Putamen (tissue), 1 donor: ENCODE measurements at regions not wholly inside any gene's neighbourhood (a gene's known extent, or its start where the extent isn't known, plus 50 kb on each side); places are given as distances from the start of the nearest gene placed in this dataset.

ENCODE experiments used
- DNase-seq: peaks from one replicate; pipeline ENCODE4 v3.0.0-alpha.2; 2016; ENCODE audit warnings: low spot score

- DNase-seq = no peak
These were observed 80.3 kb upstream of the CYYR1 start for GRCh38 chr21:26653430-26653829.

- no peak for DNase-seq
These were observed 79.8 kb upstream of the CYYR1 start for GRCh38 chr21:26652854-26653253.

GRCh38 chr21:26641062-26641461 is 68.0 kb upstream of the CYYR1 start:
- DNase-seq = no peak

- DNase-seq = no peak
These were observed 64.2 kb upstream of the CYYR1 start for GRCh38 chr21:26637201-26637745.

GRCh38 chr21:26635681-26636080 is 62.6 kb upstream of the CYYR1 start:
- DNase-seq = no peak

DNA sequence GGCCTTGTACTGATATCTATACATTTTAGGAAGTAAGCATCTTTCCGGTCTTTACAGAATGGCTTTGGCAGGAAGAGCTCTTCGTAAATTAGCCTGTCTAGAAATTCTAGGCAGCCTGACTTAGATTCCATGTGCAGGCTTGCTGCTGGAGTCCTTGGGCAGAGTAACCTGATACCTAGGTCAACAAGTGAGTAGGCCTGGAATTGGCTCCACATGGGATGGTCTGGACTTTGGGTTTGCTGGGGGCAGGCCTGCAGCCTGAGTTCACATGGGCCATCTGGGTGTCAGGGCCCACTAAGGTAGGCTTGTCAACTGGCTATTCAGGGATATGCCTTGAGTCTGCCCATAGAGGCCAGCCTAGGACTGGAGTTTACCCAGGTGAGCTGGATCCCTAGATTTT is 59.6 kb upstream of the CYYR1 start:
- DNase-seq = no peak

DNA sequence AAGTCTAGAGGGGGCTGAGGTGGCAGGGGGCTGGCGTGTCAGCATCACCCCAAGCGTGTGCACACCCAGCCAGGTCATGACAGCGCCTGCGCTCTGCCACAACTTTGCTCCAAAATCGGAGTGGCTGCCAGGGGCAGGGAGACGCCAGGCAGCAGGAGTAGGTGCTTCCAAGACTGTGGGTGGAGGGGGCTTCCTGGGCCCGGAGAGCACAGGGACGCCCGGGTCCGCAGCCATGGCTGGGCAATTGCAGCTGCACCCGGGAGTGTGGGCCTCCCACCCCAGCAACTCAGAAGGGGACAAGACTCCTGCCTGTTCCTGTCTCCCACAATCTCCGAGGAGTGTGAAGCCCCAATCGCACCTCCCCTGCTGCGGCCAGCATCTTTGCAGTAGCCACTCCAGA is 53.1 kb upstream of the CYYR1 start:
- no peak for DNase-seq

- no peak for DNase-seq
These were observed 52.0 kb upstream of the CYYR1 start for GRCh38 chr21:26624983-26625519.
